HG03439 (cell line): ENCODE measurements at regions not wholly inside any gene's neighbourhood (a gene's known extent, or its start where the extent isn't known, plus 50 kb on each side); places are given as distances from the start of the nearest gene placed in this dataset.
"Not testable (repeated sequence)": the region's sequence is repeated elsewhere in the genome, so short reads cannot be mapped to it uniquely, and the experiment has no call there.

Source experiments
- ATAC-seq: cut with Tn5 transposase; IDR thresholded peaks from one replicate; pipeline ENCODE4 v1.9.1; 2021; ENCODE audit warnings: mild to moderate bottlenecking, moderate library complexity; ENCODE audit not compliant: unreplicated experiment

DNA sequence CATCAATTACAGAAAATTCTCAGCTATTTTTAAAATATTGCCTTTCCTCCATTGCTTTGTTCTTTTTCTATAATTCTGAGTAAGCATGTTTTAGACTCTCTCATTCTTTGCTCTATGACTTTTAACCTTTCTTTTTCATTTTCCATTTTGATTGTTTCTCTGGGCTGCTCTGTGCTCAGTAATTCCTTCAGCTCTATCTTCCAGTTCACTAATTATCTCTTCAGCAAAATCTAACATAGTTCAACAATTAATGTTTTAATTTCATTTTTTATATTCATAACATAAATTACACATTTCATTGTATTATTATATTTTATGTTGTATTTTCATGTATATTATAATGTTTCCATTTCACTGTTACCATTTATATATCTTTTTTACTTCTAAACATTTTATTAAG lies 198.8 kb upstream of the NOX3 start:
- ATAC-seq = no peak

DNA sequence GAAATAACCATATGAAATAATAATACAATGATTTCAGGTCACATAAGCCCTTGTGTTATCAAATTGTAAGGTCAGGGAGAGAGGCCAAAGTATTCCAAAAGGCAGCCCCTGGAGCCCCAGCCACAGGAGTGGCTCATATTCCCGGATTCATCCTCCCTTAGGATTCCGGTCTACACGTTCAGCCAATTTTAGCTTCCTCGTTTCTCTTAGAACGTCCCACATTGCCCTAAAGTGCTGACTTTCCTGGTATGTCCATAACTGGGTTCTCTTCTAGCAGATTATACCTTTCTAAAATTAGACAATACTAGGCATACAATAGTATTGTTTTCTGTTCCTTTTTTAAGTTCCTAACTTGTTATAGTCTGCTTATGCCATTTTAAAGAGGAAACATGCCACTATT lies 192.7 kb upstream of the NOX3 start:
- ATAC-seq = no peak

DNA sequence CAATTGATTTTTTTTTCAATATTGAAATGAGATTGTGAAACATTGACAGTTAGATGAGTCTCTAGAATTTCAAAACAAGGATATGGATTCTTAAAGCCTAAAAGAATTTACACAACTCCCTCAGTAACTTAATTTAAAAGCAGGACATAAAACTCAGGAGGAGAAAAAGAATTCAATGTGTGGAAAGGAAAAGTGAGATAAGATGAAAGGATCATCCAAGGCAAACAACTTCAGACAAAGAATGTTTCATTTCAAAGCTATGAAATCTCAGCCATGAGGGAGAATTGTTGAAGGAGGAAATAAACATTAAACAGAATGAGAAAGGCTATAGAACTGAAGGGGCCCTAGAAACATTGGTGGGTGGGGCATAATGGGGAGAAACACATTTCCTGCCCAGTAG lies 191.7 kb upstream of the NOX3 start:
- no peak for ATAC-seq

DNA sequence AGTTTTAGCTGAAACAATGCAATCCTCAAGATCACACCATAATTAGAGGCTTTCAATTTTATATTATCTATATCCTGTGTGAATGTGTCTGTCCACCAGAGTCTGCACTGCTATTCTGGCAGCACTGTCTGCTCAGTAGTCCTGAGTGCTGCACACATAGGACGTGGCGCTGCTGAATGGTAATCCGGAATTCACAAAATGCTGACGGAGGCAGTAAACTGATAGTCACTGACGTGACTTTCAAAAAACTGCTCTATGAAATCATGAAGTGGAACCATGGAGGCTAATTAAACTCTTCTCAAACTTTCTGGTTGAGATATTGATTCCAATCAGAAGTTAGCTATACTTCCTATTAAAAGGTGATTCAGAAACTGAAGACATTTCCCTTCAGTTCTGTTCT lies 190.8 kb upstream of the NOX3 start:
- no peak for ATAC-seq

DNA sequence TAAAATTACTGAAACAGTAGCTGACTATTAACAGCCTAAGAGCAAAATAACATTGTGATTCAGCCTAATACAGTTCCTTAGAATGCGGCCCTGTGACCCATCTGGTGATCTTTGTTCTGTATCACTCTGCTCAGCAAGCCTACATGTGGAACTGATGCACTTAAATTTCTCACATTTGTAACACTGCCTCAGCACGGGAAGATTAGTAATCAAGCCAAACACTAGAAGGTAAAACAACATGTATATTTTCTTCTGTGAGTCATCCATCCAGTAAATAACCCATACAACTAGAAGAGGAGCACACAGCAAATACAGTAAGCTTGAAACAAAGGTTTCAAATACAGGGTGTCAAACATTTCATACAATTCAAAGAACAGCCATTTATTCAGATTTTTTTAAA lies 189.7 kb upstream of the NOX3 start:
- ATAC-seq = no peak

DNA sequence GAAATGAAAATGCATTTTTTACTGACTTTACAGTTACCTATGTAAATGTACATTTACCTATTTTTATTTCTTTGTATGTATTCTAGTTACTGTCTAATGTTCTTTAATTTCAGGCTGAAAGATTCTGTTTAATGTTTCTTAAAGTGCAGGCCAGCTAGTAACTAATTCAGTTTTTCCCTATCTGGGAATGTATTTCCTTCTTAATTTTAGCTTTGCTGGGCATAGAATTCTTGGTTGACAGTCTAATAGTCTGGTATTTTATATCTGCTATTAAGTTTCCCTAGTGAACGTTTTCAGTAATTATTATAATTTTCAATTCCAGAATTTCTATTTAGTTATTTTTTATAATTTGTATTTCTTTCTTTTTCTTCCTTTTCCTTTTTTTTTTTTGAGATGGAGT lies 186.0 kb upstream of the NOX3 start:
- no peak for ATAC-seq

DNA sequence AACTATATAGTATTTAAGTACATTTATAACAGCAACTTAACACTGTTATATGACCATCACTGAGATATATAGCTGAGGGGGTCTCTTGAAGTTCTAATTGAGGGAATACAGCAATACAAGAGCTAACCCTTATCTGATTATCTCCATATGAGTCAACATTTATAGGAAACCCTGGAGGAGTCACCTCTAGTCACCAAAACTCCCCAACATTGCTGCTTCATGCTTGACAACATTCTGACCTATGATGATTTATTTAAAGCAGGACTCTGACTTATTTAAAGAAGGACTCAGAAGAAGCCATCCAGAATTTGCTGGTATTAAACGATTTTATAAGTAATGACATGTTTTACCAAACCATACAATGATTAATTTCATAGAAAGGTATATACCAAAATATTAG lies 182.6 kb upstream of the NOX3 start:
- ATAC-seq = no peak

DNA sequence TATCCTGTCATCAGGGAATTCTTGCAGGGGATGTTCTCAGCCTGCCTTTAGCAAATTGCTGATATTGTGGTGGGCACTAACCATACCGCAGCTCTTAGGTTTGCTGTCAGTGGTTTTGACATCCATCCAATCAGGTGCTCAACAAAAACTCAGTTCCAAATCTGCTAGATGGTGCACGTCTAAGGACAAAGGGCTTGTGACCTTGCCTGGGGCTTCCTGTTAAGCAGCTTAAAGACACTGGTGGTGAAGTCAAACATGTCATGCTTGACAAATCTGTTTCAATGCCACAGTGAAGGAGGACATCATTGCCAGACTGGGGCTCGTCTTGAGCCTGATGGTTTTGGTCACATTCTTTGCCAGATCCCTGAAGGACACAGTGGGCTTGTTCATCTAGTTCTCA lies 179.8 kb upstream of the NOX3 start:
- ATAC-seq = no peak

DNA sequence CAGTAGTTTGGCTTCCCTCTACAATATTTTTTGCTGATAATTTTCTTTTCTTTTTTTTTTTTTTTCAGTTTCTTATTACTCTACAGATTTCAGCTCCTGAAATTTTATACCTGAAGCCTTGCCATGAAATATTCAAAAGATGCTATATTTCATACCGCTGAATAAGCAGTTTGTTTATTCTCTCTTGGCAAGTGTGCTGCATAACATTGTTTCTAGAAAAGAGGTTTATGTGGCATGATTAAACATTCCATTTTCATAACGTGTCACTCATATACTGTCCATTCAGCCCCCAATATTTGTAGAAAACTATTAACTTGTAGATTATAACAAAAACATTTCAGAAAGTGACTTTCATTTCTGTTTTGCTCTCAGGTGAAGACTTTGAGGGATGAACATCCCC lies 174.4 kb upstream of the NOX3 start:
- no peak for ATAC-seq

DNA sequence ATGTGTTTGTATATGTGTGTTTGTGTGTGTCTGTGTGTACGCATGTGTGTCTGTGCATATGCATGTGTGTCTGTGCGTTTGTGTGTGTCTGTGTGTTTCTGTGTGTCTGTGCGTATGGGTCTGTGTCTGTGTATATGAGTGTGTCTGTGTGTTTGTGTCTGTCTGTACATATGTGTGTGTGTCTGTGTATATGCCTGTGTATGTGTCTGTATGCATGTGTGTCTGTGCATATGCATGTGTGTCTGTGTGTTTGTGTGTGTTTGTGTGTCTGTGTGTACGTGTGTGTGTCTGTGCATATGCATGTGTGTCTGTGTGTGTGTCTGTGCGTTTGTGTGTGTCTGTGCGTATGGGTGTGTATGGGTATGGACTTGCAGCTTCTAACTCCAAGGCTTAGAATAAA lies 174.0 kb upstream of the NOX3 start:
- no peak for ATAC-seq

DNA sequence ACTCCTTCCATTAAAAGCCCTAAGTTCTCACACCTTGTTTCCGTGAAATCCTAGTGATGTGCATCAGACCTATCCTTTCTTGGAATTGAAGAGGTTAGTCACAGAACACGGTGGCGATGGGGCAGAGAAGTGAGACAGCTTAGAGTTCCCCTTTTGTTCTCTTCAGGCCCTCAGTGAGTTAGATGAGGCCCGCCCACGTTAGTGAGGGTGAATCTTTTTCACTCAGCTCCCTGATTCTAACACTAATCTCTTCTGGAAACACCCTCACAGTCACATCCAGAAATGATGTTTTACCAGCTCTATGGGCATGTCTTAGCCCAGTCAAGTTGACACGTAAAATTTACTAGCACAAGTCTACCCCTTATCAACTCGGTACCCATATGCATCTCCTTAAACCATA lies 172.7 kb upstream of the NOX3 start:
- ATAC-seq = peak; percentile 85

DNA sequence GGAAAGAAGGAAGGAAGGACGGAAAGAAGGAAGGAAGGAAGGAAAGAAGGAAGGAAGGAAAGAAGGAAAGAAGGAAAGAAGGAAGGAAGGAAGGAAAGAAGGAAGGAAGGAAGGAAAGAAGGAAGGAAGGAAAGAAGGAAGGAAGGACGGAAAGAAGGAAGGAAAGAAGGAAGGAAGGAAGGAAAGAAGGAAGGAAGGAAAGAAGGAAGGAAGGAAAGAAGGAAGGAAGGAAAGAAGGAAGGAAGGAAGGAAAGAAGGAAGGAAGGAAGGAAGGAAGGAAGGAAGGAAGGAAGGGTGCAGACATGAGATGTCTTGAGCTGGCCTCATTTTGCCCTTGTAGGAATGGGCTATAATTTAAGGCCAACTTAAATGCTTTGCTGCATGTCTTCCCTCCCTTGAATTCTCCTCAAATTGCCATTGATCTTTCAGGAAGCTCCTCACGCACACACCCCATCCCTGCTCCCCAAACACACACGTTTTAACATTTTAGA lies 172.1 kb upstream of the NOX3 start:
- not testable (repeated sequence) for ATAC-seq

DNA sequence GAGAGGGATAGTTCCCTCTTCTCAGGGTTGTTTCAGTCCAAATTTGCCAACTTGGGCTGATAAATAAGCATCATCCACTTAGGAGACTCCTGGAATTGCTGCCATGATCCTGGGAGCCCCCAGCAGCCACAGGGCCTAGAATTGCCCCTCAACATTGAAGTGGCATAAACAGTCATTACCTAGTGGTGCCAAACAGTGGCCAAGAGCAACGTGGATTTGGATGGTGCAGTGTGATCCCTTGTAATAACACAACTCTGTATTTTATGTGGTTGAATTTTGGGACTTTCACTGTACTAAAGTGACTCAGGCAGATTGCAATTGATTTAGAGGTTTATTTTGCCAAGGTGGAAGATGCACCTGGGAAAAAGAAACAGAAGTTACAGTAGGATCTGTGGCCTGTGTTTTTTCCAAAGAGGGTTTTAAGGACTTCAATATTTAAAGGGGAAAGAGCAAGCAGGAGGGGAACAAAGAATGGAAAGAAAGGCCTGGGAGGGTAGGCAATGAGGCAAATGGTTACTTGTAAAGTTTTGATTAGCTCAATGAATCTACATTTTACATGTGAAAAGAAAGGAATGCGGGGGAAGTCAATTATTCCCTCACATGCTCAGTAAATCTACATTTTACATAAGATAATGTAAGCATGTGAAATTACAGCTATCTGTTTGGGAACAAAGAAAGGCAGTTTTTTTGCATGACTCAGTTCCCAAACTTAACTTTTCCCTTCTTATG lies 168.0 kb upstream of the NOX3 start:
- no peak for ATAC-seq

DNA sequence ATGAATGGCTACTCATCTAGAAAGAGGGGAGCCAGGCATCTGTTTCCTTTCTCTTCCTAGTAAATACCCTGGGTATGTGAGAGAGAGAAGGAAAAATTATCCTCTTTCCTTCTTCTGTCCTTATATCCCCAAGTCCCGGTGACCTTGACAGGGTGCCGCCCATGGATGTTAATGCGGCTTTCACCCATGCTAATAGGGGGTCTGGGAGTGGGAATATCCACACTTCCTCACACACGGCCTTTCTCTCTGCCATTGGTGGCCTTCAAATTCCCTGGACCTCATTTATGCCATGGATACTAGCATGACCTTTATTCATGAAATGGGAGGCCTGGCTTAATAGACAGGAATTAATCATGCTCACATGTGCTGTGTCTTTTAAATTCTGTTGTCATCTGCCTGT lies 159.0 kb upstream of the NOX3 start:
- ATAC-seq = no peak

DNA sequence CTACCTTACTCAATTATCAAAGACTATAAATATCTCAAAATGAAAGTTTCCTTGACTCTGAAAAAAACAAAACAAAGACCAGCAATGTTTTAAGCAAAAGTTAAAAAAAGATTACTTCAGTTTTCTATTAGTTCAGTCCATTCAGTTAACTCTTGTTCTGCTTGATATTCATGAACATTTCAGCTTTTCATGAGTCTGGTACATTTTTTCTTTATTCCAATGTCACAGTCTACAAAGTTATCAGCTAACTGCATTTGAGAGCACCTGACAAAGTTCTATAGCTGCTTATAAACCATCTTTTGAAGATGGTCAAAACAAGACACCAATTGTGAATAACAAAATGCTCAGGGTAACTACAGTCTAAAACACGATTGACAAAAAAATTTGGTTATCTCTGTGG lies 156.1 kb upstream of the NOX3 start:
- ATAC-seq = no peak

DNA sequence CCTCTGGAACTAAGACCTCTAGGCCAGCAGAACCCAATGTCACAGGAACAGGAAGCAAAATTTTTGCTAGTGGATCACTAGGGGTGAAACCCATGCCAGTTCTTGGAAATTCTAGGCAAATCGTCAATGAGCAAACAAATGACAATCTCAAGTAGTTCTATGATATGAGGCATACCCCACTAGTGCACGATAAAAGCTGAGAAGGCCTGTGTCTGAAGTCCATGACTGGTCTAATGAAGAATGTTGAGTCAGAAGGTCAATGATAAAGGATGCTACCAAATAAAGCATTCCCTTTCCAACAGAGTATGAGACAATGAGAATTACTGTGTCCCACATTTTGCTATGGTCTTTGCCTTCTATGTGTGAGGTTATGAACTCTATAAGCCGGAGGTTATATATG lies 149.4 kb upstream of the NOX3 start:
- ATAC-seq = no peak

DNA sequence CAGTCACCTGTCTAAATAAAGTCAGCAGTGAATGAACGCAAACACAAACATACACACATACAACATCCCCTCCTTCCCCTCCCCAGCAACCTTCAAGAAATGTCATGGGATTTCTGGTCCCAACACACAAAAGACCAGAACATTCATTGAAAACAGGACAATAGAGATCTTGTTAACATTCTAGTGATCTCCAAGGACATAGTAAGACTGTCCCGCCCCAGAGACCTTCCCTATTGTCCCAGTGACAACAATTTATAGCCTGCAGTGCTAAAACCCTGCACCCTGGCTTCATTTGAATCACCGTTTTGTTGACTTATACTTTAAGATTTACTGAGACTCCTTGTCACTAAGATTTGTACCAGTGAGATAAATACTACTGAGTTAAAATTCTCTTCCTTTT lies 143.9 kb upstream of the NOX3 start:
- ATAC-seq = no peak

DNA sequence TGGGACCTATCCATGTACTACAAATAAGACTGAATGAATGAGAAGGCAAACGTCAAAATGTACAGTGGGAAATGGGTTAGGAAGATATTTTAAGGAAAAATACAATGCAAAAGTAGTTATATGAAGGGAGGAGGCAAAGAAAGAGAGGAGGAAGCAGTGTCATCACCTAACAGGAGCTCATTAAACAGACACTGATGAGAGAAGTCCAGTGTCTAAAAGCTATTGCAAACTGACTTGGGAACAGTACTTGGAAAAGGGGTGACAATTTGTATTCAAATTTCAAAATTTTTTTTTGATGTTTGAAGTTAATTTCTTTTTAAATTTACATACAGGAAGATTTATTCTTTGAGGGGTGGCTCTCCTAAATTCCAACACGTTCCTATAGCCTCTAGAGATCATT lies 143.5 kb upstream of the NOX3 start:
- ATAC-seq = no peak

DNA sequence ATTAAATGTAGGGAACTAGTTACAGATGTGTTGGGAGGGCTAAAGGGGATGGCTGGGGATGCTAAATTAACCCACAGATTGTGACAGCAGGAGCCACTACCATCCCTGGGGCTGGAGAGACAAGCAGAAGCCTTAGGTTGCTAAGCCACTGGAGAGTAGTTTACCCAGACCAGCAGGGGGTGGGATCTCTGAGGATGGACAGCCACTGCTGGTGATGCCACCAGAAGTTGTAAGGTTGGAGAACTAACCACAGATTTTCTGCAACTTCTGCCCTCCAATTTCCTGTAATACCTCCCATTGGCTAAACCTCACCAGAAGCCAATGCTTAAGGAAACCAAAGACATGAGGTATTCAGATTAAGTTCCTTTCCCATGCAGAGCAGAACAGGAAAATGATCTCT lies 139.6 kb upstream of the NOX3 start:
- no peak for ATAC-seq

DNA sequence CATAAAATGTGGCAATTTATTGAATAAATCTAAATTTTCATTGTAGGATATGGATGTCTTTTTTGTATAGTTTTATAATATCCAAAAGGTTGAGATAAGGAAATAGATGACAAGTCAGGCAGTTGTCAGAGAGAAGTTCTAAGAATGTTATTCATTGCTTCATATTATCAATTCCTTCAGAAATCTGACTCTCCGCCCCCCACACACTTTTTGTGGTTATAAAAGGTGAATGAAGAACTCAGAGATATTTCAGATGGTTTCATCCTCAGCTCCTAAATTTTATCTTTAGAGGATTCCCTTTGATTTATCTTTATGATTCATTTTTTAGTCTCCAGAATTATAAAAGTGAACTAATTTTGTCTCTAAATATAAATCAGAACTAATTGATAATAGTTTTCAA lies 136.1 kb upstream of the NOX3 start:
- no peak for ATAC-seq

DNA sequence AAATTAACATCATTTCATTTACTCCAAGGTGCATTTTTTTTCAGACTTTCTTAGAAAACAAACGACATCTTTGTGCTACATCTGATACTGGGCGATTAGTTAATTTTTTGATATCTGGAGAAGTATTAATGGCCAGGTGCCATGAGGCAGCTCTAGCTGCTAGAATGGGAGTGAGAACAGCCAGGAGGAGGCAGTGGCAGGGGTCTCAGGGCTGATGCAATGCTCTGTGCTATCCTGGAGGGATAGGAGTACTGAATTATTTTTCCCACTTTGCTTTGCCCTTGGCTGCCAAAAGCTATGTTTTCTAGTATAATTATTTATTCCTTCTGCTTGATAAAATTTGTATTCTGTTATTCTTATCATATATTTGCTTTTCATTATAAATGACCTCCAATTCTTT lies 133.6 kb upstream of the NOX3 start:
- no peak for ATAC-seq

DNA sequence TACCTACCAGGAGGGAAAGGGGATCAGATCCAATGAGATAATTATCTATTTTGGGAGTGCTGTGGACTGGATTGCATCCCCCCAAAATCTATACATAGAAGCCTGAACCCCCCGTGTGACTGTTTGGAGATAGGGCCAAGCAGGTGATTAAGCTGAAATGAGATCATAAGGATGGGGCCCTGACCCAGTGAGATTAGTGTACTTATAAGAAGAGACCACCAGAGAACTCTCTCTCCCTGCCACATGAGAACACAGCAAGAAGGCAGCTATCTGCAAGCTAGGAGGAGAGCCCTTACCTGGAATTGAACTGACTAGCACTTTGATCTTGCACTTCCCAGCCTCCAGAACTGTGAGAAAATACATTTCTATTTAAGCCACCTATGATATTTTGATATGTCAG lies 132.2 kb upstream of the NOX3 start:
- no peak for ATAC-seq

DNA sequence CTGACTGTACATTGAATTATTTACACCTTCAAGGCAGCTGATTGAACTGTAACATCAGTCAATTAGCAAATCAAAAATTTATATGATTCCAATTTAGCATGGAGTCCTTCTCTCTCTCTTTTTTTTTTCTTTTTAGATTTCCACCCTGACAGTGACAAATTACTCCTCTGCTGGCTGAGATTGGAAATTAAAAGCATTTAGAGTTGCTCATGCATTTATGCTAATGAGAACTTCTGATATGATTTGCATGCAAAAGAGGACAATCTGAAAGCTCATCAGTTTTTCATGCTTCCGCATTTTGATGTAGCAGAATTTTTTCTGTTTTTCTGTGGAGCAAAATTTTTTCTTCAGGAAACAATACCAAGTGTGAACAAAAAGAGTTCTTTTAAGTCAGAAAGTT lies 130.5 kb upstream of the NOX3 start:
- no peak for ATAC-seq
